Suprapubic skin (tissue), 4 donors: ENCODE measurements at regions not wholly inside any gene's neighbourhood (a gene's known extent, or its start where the extent isn't known, plus 50 kb on each side); places are given as distances from the start of the nearest gene placed in this dataset.
A peak's percentile ranks its signal among the peaks of the same experiment; 100 is the strongest.

Experiments used
- DNase-seq, 2 donors: peaks; one replicate each; pipeline ENCODE4 v3.0.0-alpha.2; 2019; ENCODE audit warnings: low spot score in 2 of 2
- H3K27ac ChIP-seq: fragments of 200-600 bp; sonication (generic); one replicate; pipeline ENCODE4 v1.5.1; 2019
- H3K27me3 ChIP-seq: fragments of 200-600 bp; sonication (generic); one replicate; pipeline ENCODE4 v1.5.1; 2019
- H3K36me3 ChIP-seq: fragments of 200-600 bp; sonication (generic); one replicate; pipeline ENCODE4 v1.5.1; 2019
- H3K4me1 ChIP-seq: fragments of 200-600 bp; sonication (generic); one replicate; pipeline ENCODE4 v1.5.1; 2019
- H3K4me3 ChIP-seq: fragments of 200-600 bp; sonication (generic); one replicate; pipeline ENCODE4 v1.5.1; 2019; ENCODE audit warnings: mild to moderate bottlenecking
- H3K9me3 ChIP-seq: fragments of 200-600 bp; sonication (generic); one replicate; pipeline ENCODE4 v1.5.1; 2019
- EP300 ChIP-seq: sonication (generic); formaldehyde crosslinking; IDR thresholded peaks from one replicate; pipeline ENCODE4 v1.6.1; 2017; ENCODE audit warnings: antibody characterized with exemption
- POLR2A ChIP-seq, 2 donors: fragments of 450-650 bp; IDR thresholded peaks; one replicate each; pipeline ENCODE4 v1.6.1; 2017; ENCODE audit warnings: antibody characterized with exemption in 2 of 2, mild to moderate bottlenecking in 2 of 2, moderate library complexity in 2 of 2
- POLR2AphosphoS5 ChIP-seq, 3 donors: sonication (generic); formaldehyde crosslinking; IDR thresholded peaks; one replicate each; pipeline ENCODE4 v1.6.1; 2017; ENCODE audit warnings: antibody characterized with exemption in 3 of 3
- WGBS: methylation state at CpG from one replicate; pipeline ENCODE4 v1.1.5; 2018; 5-methylcytosine and 5-hydroxymethylcytosine counted together
- TF ChIP-seq, protein P1 (sequence below), 2 donors: fragments of 200-600 bp in 1 of 2; fragments of 450-650 bp in 1 of 2; sonication (generic) in 1 of 2; IDR thresholded peaks; one replicate each; pipeline ENCODE4 v1.5.1; 2016 to 2019; ENCODE audit warnings: antibody characterized with exemption in 2 of 2, mild to moderate bottlenecking in 1 of 2, moderate library complexity in 1 of 2

- Histone ChIP-seq H3K4me1 (peaks cover 9% of the 10 kb centered on the region), H3K27me3 (no peaks in the 10 kb centered on the region), H3K36me3 (no peaks in the 10 kb centered on the region), H3K4me3 (no peak overlapping the region), H3K9me3 (no peaks in the 10 kb centered on the region), H3K27ac (no peak overlapping the region)
- DNase-seq, result no peak
- TF ChIP-seq EP300 (no peak), POLR2AphosphoS5 (IDR thresholded peaks at IDR 0.05) (no peak), POLR2A (IDR thresholded peaks at IDR 0.05) (no peak)
- TF ChIP-seq, protein P1, sequence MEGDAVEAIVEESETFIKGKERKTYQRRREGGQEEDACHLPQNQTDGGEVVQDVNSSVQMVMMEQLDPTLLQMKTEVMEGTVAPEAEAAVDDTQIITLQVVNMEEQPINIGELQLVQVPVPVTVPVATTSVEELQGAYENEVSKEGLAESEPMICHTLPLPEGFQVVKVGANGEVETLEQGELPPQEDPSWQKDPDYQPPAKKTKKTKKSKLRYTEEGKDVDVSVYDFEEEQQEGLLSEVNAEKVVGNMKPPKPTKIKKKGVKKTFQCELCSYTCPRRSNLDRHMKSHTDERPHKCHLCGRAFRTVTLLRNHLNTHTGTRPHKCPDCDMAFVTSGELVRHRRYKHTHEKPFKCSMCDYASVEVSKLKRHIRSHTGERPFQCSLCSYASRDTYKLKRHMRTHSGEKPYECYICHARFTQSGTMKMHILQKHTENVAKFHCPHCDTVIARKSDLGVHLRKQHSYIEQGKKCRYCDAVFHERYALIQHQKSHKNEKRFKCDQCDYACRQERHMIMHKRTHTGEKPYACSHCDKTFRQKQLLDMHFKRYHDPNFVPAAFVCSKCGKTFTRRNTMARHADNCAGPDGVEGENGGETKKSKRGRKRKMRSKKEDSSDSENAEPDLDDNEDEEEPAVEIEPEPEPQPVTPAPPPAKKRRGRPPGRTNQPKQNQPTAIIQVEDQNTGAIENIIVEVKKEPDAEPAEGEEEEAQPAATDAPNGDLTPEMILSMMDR (IDR thresholded peaks at IDR 0.05), result no peak
Observed at GRCh38 chr10:62587011-62587410, 212.8 kb downstream of the ZNF365 start.

GRCh38 chr10:62588116-62588515 lies 213.9 kb downstream of the ZNF365 start:
- H3K9me3 ChIP-seq, result no peaks in the 10 kb centered on the region
- H3K27me3 ChIP-seq, result no peaks in the 10 kb centered on the region
- no peak for DNase-seq
- 100% methylated on average over 2 of the region's 2 CpGs for WGBS
- H3K27ac ChIP-seq, result no peak overlapping the region
- no peaks in the 10 kb centered on the region for H3K36me3 ChIP-seq
- H3K4me1 ChIP-seq, result peaks cover 7% of the 10 kb centered on the region
- H3K4me3 ChIP-seq, result no peak overlapping the region
- no peak for TF ChIP-seq EP300
- TF ChIP-seq, protein P1 (IDR thresholded peaks at IDR 0.05), result no peak
- no peak for TF ChIP-seq POLR2AphosphoS5 (IDR thresholded peaks at IDR 0.05)
- TF ChIP-seq POLR2A (IDR thresholded peaks at IDR 0.05), result no peak

DNA sequence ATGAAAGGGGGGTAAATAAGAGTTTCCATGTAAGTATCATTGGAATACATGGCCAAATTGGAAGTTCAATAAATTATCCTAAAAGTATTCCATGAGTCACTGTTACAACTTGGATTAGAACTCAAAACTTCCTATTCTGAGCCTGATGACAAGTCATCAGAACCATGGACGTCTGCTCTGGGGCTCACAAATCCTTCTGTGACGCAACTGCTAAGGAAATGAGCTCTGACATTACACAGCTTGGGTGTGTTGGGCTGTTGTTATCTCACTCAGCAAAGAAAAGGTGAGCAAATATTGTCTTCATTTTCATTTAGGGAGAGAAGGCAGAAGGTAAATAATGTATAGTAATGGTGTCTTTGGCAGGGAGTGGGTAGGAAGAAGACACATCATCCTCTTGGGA lies 214.8 kb upstream of the ADO start:
- TF ChIP-seq POLR2A (IDR thresholded peaks at IDR 0.05) (no peak), POLR2AphosphoS5 (IDR thresholded peaks at IDR 0.05) (no peak)
- TF ChIP-seq, protein P1 (IDR thresholded peaks at IDR 0.05), result no peak

DNA sequence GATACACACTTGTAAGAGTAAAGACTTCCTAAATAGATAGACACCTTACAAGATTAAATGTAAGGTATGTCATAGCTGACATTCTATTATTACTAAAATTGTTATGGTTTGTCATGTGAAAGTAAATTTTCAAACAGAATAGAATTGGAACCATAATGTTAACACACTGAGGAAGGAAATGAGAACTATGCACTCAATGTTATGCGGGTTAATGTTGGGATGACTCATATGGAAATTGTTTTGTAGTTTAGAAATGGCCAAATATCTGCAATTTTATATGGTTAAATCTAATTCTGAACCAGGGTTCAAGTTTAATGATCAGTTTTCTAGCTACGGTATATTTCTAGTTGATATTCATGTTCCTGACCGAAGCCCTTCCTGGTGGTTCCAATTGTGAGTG lies 214.2 kb upstream of the ADO start:
- no peak for DNase-seq
- Histone ChIP-seq H3K27ac (no peak overlapping the region), H3K4me1 (no peaks in the 10 kb centered on the region), H3K9me3 (no peaks in the 10 kb centered on the region), H3K27me3 (no peaks in the 10 kb centered on the region), H3K36me3 (no peaks in the 10 kb centered on the region), H3K4me3 (no peak overlapping the region)
- 74% methylated on average over 3 of the region's 3 CpGs for WGBS
- TF ChIP-seq, protein P1 (IDR thresholded peaks at IDR 0.05), result no peak
- TF ChIP-seq EP300 (no peak), POLR2A (IDR thresholded peaks at IDR 0.05) (no peak), POLR2AphosphoS5 (IDR thresholded peaks at IDR 0.05) (no peak)

More for the DNA sequence above, 214.8 kb upstream of the ADO start:
- no peaks in the 10 kb centered on the region for H3K36me3 ChIP-seq
- no peak overlapping the region for H3K27ac ChIP-seq
- H3K4me3 ChIP-seq, result no peak overlapping the region
- WGBS, result 63% methylated on average over 2 of the region's 2 CpGs
- H3K4me1 ChIP-seq, result no peaks in the 10 kb centered on the region
- DNase-seq, result no peak
- H3K9me3 ChIP-seq, result no peaks in the 10 kb centered on the region
- no peaks in the 10 kb centered on the region for H3K27me3 ChIP-seq

DNA sequence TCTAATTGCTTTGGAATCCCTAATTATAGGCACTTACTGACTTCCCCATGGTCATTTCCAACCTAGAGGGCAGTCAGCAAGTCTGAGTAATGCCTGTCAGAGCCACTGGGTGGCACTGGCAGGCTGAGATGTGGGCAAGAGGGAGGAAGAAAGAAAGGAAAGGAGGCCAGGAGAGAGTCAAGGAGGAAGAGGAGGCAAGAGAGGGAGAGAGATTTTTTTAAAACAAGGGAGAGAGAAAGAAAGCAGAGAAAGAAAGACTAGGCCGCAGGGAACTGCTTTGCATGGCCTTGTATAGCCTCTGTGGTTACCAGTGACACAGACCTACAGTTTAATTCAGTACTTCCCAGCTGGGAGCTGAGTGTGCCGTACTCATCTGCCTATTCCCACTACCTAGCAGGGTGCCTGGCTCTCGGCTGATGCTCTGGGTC lies 210.4 kb upstream of the ADO start:
- Histone ChIP-seq H3K27ac (no peak overlapping the region), H3K4me3 (no peak overlapping the region), H3K27me3 (no peaks in the 10 kb centered on the region), H3K4me1 (no peaks in the 10 kb centered on the region), H3K36me3 (no peaks in the 10 kb centered on the region), H3K9me3 (no peaks in the 10 kb centered on the region)
- no peak for DNase-seq
- TF ChIP-seq, protein P1 (IDR thresholded peaks at IDR 0.05), result peak; percentile 75 to 82
- TF ChIP-seq EP300, result no peak
- WGBS, result 67% methylated on average over 3 of the region's 3 CpGs
